Glutamatergic neuron (in vitro differentiated cells): ENCODE measurements at regions not wholly inside any gene's neighbourhood (a gene's known extent, or its start where the extent isn't known, plus 50 kb on each side); places are given as distances from the start of the nearest gene placed in this dataset.
"Not testable (repeated sequence)": the region's sequence is repeated elsewhere in the genome, so short reads cannot be mapped to it uniquely, and the experiment has no call there.

Experiments used
- DNase-seq: peaks from one replicate; pipeline ENCODE4 v3.0.0; 2022
- H3K27ac Mint-ChIP-seq: one replicate; pipeline ENCODE4 v1.8.0; 2020; ENCODE audit warnings: mild to moderate bottlenecking, mixed read lengths, inconsistent platforms; ENCODE audit not compliant: unreplicated experiment
- H3K27me3 Mint-ChIP-seq: one replicate; pipeline ENCODE4 v1.8.0; 2020; ENCODE audit warnings: mild to moderate bottlenecking, moderate library complexity, mixed read lengths, inconsistent platforms; ENCODE audit not compliant: unreplicated experiment
- H3K36me3 Mint-ChIP-seq: one replicate; pipeline ENCODE4 v1.8.0; 2020; ENCODE audit warnings: mild to moderate bottlenecking, mixed read lengths, inconsistent platforms; ENCODE audit not compliant: unreplicated experiment
- H3K4me1 Mint-ChIP-seq: one replicate; pipeline ENCODE4 v1.8.0; 2020; ENCODE audit warnings: mild to moderate bottlenecking, low read depth, mixed read lengths, inconsistent platforms; ENCODE audit not compliant: unreplicated experiment
- H3K4me3 Mint-ChIP-seq: one replicate; pipeline ENCODE4 v1.8.0; 2020; ENCODE audit warnings: mild to moderate bottlenecking, mixed read lengths, inconsistent platforms; ENCODE audit not compliant: unreplicated experiment
- H3K9me3 Mint-ChIP-seq: one replicate; pipeline ENCODE4 v1.8.0; 2020; ENCODE audit warnings: mild to moderate bottlenecking, moderate library complexity, mixed read lengths, inconsistent platforms; ENCODE audit not compliant: unreplicated experiment
- TF ChIP-seq, protein P1 (sequence below): fragments of 200-600 bp; sonication (generic); IDR thresholded peaks from one replicate; pipeline ENCODE4 v1.5.0; 2021; ENCODE audit not compliant: partially characterized antibody, unreplicated experiment

DNA sequence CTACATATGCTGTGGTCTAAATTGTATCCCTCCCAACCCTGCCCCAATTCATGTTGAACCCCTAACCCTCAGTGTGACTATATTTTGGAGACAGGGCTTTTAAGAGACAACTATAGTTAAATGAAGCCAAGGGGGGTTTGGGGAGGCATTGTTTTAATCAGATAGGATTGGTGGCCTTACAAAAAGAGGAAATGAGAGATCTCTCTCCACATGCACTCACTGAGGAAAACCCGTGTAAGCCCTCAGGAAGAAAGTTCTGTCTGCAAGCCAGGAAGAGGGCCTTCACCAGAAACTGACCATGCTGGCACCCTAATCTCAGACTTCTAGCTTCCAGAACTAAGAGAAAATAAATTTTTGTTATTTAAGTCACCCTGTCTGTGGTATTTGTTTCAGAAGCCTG, 276.7 kb downstream of the KIF20B start:
- H3K27me3 Mint-ChIP-seq, result peaks cover 6% of the 10 kb centered on the region
- no peaks in the 10 kb centered on the region for H3K9me3 Mint-ChIP-seq
- H3K36me3 Mint-ChIP-seq, result peaks cover 4% of the 10 kb centered on the region
- H3K4me1 Mint-ChIP-seq, result no peaks in the 10 kb centered on the region
- H3K4me3 Mint-ChIP-seq, result no peak overlapping the region
- DNase-seq, result no peak
- TF ChIP-seq, protein P1, sequence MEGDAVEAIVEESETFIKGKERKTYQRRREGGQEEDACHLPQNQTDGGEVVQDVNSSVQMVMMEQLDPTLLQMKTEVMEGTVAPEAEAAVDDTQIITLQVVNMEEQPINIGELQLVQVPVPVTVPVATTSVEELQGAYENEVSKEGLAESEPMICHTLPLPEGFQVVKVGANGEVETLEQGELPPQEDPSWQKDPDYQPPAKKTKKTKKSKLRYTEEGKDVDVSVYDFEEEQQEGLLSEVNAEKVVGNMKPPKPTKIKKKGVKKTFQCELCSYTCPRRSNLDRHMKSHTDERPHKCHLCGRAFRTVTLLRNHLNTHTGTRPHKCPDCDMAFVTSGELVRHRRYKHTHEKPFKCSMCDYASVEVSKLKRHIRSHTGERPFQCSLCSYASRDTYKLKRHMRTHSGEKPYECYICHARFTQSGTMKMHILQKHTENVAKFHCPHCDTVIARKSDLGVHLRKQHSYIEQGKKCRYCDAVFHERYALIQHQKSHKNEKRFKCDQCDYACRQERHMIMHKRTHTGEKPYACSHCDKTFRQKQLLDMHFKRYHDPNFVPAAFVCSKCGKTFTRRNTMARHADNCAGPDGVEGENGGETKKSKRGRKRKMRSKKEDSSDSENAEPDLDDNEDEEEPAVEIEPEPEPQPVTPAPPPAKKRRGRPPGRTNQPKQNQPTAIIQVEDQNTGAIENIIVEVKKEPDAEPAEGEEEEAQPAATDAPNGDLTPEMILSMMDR, result no peak
- H3K27ac Mint-ChIP-seq, result no peak overlapping the region

DNA sequence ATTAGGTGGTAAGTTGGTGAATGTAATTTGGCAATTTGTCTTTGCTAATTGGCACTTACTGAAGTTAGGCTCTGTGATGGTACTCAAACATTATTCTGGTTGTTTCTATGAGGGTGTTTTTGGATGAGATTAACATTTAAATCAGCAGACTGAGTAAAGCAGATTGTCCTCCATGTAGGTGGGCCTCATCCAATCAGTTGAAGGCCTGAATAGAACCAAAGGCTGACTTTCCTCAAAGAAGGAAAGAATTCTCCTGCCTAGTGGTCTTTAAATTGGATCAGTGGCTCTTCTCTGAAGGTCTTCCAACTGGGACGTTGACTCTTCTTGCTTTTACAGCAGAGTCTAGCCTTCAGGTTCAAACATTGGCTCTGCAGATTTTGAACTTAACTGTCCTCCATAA, 278.3 kb downstream of the KIF20B start:
- Mint-ChIP-seq H3K4me3 (no peak overlapping the region), H3K36me3 (peaks cover 4% of the 10 kb centered on the region), H3K27ac (no peak overlapping the region), H3K27me3 (peaks cover 6% of the 10 kb centered on the region), H3K4me1 (no peaks in the 10 kb centered on the region), H3K9me3 (no peaks in the 10 kb centered on the region)
- DNase-seq, result no peak
- TF ChIP-seq, protein P1, result no peak

DNA sequence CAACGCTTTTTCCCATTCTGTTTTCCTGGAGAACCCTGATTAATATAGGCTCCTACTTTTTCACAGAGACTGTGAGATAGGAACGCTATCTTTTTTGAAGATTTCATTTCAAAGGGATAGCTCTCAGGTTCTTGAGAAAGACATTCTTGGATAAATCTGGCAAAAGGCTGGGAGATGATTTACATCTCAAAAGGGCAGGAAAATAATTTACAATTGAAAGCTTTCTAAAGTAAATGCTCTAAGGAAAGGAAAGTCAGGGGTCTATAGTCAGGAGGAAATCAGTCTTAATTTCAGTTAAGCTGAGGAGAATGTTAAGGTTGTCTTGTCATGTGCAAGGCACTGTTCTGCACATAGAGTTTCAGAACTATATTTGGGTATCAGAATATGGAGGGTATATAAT, 278.8 kb downstream of the KIF20B start:
- H3K4me3 Mint-ChIP-seq, result no peak overlapping the region
- no peaks in the 10 kb centered on the region for H3K4me1 Mint-ChIP-seq
- peaks cover 4% of the 10 kb centered on the region for H3K36me3 Mint-ChIP-seq
- no peaks in the 10 kb centered on the region for H3K9me3 Mint-ChIP-seq
- no peak overlapping the region for H3K27ac Mint-ChIP-seq
- no peak for DNase-seq
- TF ChIP-seq, protein P1, result no peak
- peaks cover 6% of the 10 kb centered on the region for H3K27me3 Mint-ChIP-seq

DNA sequence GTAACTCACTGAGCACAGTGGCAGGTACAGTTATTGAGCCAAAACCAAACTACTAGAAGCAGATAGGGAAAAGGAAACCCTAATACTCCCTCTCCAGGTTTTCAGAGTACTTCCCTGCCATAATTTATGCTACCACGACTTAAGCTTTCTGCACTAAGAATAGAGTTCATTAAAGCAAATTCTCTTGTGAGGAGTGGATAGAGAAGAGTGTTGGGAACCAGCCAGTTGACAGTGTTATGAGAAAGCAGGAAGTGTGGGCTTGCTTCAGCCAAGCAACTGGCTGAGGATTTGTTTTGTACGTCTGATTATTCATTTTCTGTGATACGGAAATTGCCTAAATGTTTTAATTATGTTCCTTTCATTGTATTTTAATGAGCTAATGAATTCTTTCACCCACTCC, 280.5 kb downstream of the KIF20B start:
- no peak for DNase-seq
- H3K36me3 Mint-ChIP-seq, result peaks cover 4% of the 10 kb centered on the region
- TF ChIP-seq, protein P1, result no peak
- H3K27me3 Mint-ChIP-seq, result peaks cover 6% of the 10 kb centered on the region
- H3K4me1 Mint-ChIP-seq, result no peaks in the 10 kb centered on the region
- no peak overlapping the region for H3K4me3 Mint-ChIP-seq
- no peaks in the 10 kb centered on the region for H3K9me3 Mint-ChIP-seq
- no peak overlapping the region for H3K27ac Mint-ChIP-seq

DNA sequence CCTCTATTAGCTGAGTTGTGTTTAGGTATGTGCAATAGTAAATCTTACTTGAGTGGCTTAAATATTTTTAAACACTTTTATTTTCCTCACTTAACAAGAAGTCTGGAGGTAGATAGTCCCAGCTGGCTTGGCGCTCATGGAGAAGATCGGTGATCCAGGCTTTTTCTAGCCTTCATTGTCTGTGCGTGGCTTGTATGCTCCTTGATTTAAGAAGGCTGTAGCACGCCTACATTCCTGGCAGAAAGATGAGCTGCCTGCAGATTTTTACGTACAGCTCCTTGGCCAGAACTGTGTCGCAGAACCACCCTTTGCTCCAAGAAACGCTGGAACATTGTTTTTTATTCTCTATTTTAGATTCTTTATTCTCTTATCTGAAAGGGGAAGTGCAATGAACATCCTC, 284.1 kb downstream of the KIF20B start:
- no peaks in the 10 kb centered on the region for H3K9me3 Mint-ChIP-seq
- TF ChIP-seq, protein P1, result no peak
- DNase-seq, result no peak
- H3K27ac Mint-ChIP-seq, result no peak overlapping the region
- no peak overlapping the region for H3K4me3 Mint-ChIP-seq
- no peaks in the 10 kb centered on the region for H3K4me1 Mint-ChIP-seq
- no peaks in the 10 kb centered on the region for H3K27me3 Mint-ChIP-seq
- no peaks in the 10 kb centered on the region for H3K36me3 Mint-ChIP-seq

DNA sequence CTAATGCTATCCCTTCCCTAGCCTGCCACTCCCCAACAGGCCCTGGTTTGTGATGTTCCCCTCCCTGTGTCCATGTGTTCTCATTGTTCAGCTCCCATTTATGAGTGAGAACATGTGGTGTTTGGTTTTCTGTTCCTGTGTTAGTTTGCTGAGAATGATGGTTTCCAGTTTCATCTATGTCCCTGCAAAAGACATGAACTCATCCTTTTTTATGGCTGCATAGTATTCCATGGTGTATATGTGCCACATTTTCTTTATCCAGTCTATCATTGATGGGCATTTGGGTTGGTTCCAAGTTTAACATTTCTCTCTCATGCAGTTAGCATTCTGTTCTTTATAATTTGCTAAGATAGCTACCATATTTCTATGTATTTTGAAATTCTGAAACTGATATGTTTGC, 287.0 kb downstream of the KIF20B start:
- not testable (repeated sequence) for H3K27ac Mint-ChIP-seq, H3K4me1 Mint-ChIP-seq, H3K27me3 Mint-ChIP-seq, DNase-seq, H3K9me3 Mint-ChIP-seq, H3K4me3 Mint-ChIP-seq, H3K36me3 Mint-ChIP-seq
